Activated gamma-delta T cell treated with Interleukin-2 at 50 U/mL for 16 hours (primary cell): ENCODE measurements at regions not wholly inside any gene's neighbourhood (a gene's known extent, or its start where the extent isn't known, plus 50 kb on each side); places are given as distances from the start of the nearest gene placed in this dataset.
A peak's percentile ranks its signal among the peaks of the same experiment; 100 is the strongest.

Experiments used
- DNase-seq: peaks from one replicate; pipeline ENCODE4 v3.0.0-alpha.2; 2020

- DNase-seq, result no peak
These were observed 58.3 kb upstream of the LYST start for GRCh38 chr1:235925016-235925415.

GRCh38 chr1:235923466-235924021, 56.8 kb upstream of the LYST start:
- peak; percentile 41 for DNase-seq

- DNase-seq, result no peak
These were observed 54.1 kb upstream of the LYST start for GRCh38 chr1:235920596-235921375.

- DNase-seq, result no peak
These were observed 53.2 kb upstream of the LYST start for GRCh38 chr1:235919833-235920441.

GRCh38 chr1:235919127-235919832, 52.6 kb upstream of the LYST start:
- DNase-seq, result no peak

- DNase-seq, result no peak
These were observed 51.8 kb upstream of the LYST start for GRCh38 chr1:235918465-235918864.

GRCh38 chr1:235918032-235918431, 51.3 kb upstream of the LYST start:
- no peak for DNase-seq

GRCh38 chr1:235917267-235917811, 50.6 kb upstream of the LYST start:
- peak; percentile 59 for DNase-seq
